ENCODE measurements at regions not wholly inside any gene's neighbourhood (a gene's known extent, or its start where the extent isn't known, plus 50 kb on each side); places are given as distances from the start of the nearest gene placed in this dataset.

- Histone ChIP-seq H3K36me3 (no peaks in the 10 kb centered on the region), H3K9me3 (peaks cover 0 to 3% (median 0%) of the 10 kb centered on the region in 11 donors), H3K4me3 (no peak overlapping the region), H3K27ac (no peak overlapping the region), H3K27me3 (no peaks in the 10 kb centered on the region), H3K4me1 (no peaks in the 10 kb centered on the region)
- no peak for TF ChIP-seq CTCF (IDR thresholded peaks at IDR 0.05)
- intact Hi-C loops (cut with DNase I) = no loop called here
- no peak for DNase-seq
- ATAC-seq = no peak
These were observed 194.3 kb upstream of the JADE1 start for GRCh38 chr4:128615197-128615596.

GRCh38 chr4:128608006-128608405 is 201.5 kb upstream of the JADE1 start:
- intact Hi-C loops (cut with DNase I) = no loop called here
- Histone ChIP-seq H3K4me1 (no peaks in the 10 kb centered on the region), H3K9me3 (no peaks in the 10 kb centered on the region), H3K27me3 (no peaks in the 10 kb centered on the region), H3K27ac (no peak overlapping the region), H3K36me3 (no peaks in the 10 kb centered on the region), H3K4me3 (no peak overlapping the region)
- no peak for DNase-seq
- no peak for ATAC-seq
- no peak for TF ChIP-seq CTCF (IDR thresholded peaks at IDR 0.05)
- 87 to 88% methylated on average over 1 of the region's 1 CpG for WGBS, 2 donors

GRCh38 chr4:128606173-128606572 is 203.3 kb upstream of the JADE1 start:
- H3K36me3 ChIP-seq = no peaks in the 10 kb centered on the region
- H3K27ac ChIP-seq = no peak overlapping the region
- TF ChIP-seq CTCF (IDR thresholded peaks at IDR 0.05) = no peak
- intact Hi-C loops (cut with DNase I) = no loop called here
- H3K4me1 ChIP-seq = peaks cover 0 to 12% (median 8%) of the 10 kb centered on the region in 9 donors
- H3K27me3 ChIP-seq = no peaks in the 10 kb centered on the region
- no peak overlapping the region for H3K4me3 ChIP-seq
- no peak for ATAC-seq
- no peak for DNase-seq
- WGBS, 2 donors = 50 to 63% methylated on average over 1 of the region's 1 CpG
- H3K9me3 ChIP-seq = no peaks in the 10 kb centered on the region

- intact Hi-C loops (cut with DNase I) = no loop called here
These were observed 204.7 kb upstream of the JADE1 start for GRCh38 chr4:128604840-128605239.

More at GRCh38 chr4:128604840-128605239, 204.7 kb upstream of the JADE1 start:
- TF ChIP-seq CTCF (IDR thresholded peaks at IDR 0.05) = no peak
- Histone ChIP-seq H3K36me3 (no peaks in the 10 kb centered on the region), H3K4me3 (no peak overlapping the region), H3K4me1 (peaks cover 11 to 26% (median 21%) of the 10 kb centered on the region in 9 donors), H3K27ac (no peak overlapping the region), H3K27me3 (no peaks in the 10 kb centered on the region), H3K9me3 (no peaks in the 10 kb centered on the region)
- 81 to 87% methylated on average over 2 of the region's 2 CpGs for WGBS, 2 donors
- ATAC-seq = no peak
- DNase-seq = no peak

All from heart right ventricle (tissue), 16 donors.